ENCODE measurements at regions not wholly inside any gene's neighbourhood (a gene's known extent, or its start where the extent isn't known, plus 50 kb on each side); places are given as distances from the start of the nearest gene placed in this dataset.

- no peak for TF ChIP-seq REST (IDR thresholded peaks at IDR 0.05; ENCODE audit: borderline replicate concordance)
- TF ChIP-seq REST (CRISPR knock-in tag; IDR thresholded peaks at IDR 0.05; ENCODE audit: low read depth), result no peak
- peak; percentile 78 for TF ChIP-seq CBFA2T2 (conservative IDR thresholded peaks at IDR 0.05)
- TF ChIP-seq ZNF511 (CRISPR knock-in tag; IDR thresholded peaks at IDR 0.05), result no peak
- no peak for TF ChIP-seq CTCF (IDR thresholded peaks at IDR 0.05 in 2 of 3, conservative IDR thresholded peaks at IDR 0.05 in 1 of 3; ENCODE audit: insufficient read depth in 2 of 3, low read depth in 1 of 3, low read length in 3 of 3)
- TF ChIP-seq ZC3H11A (IDR thresholded peaks at IDR 0.05; ENCODE audit: low read depth, low read length), result no peak
- 0 out of 2 replicates have a peak, but pooled peaks have one; percentile 6 for TF ChIP-seq C11orf30 (IDR thresholded peaks at IDR 0.05; ENCODE audit: low read depth)
- no peak for TF ChIP-seq ZNF79 (CRISPR knock-in tag; IDR thresholded peaks at IDR 0.05; ENCODE audit: low read depth)
- TF ChIP-seq BACH1 (tag; IDR thresholded peaks at IDR 0.05), result 0 out of 2 replicates have a peak, but pooled peaks have one; percentile 21
- TF ChIP-seq GABPB1 (CRISPR knock-in tag; IDR thresholded peaks at IDR 0.05), result no peak
- peak; percentile 67 for TF ChIP-seq LEF1 (IDR thresholded peaks at IDR 0.05)
- no peak for TF ChIP-seq HNRNPH1 (optimal IDR thresholded peaks at IDR 0.05; ENCODE audit: low read depth, low read length)
- no peak for TF ChIP-seq SRSF1 (IDR thresholded peaks at IDR 0.05; ENCODE audit: low read depth, low read length)
- TF ChIP-seq RCOR1 (IDR thresholded peaks at IDR 0.05; ENCODE audit: borderline replicate concordance in 1 of 2, low read depth in 2 of 2, low read length in 2 of 2), result no peak
- TF ChIP-seq NEUROD1 (IDR thresholded peaks at IDR 0.05; ENCODE audit: borderline replicate concordance, low read depth, low read length, partially characterized antibody), result peak; percentile 76
- TF ChIP-seq ESRRB (CRISPR knock-in tag; IDR thresholded peaks at IDR 0.05; ENCODE audit: borderline replicate concordance), result no peak
- no peak for TF ChIP-seq MAFF (IDR thresholded peaks at IDR 0.05; ENCODE audit: low read length)
Observed at GRCh38 chr17:69857412-69857835, 217.6 kb upstream of the KCNJ16 start (continued).

Data from K562 (cell line).